ENCODE measurements at regions not wholly inside any gene's neighbourhood (a gene's known extent, or its start where the extent isn't known, plus 50 kb on each side); places are given as distances from the start of the nearest gene placed in this dataset.

- Histone ChIP-seq H3K36me3 (no peaks in the 10 kb centered on the region), H3K9me3 (no peaks in the 10 kb centered on the region), H3K27ac (no peak overlapping the region), H3K4me3 (no peak overlapping the region), H3K4me1 (replicated peaks) (no peaks in the 10 kb centered on the region), H3K27me3 (replicated peaks; ENCODE audit: insufficient read depth) (no peaks in the 10 kb centered on the region)
- DNase-seq (ENCODE audit: low spot score): no peak
- 58% methylated on average over 13 of the region's 13 CpGs for WGBS
- TF ChIP-seq POLR2AphosphoS5 (IDR thresholded peaks at IDR 0.05): no peak
- TF ChIP-seq CTCF (IDR thresholded peaks at IDR 0.05): no peak
- TF ChIP-seq POLR2A (IDR thresholded peaks at IDR 0.05): no peak
- intact Hi-C loops (cut with DNase I): no loop called here
These were observed 765.5 kb upstream of the PRMT6 start for GRCh38 chr1:106290805-106291501.

GRCh38 chr1:106292130-106292529 lies 764.3 kb upstream of the PRMT6 start:
- intact Hi-C loops (cut with DNase I): no loop called here

GRCh38 chr1:106296431-106296830 lies 760.0 kb upstream of the PRMT6 start:
- 96% methylated on average over 1 of the region's 1 CpG for WGBS
- TF ChIP-seq POLR2A (IDR thresholded peaks at IDR 0.05) (no peak), CTCF (IDR thresholded peaks at IDR 0.05) (no peak), POLR2AphosphoS5 (IDR thresholded peaks at IDR 0.05) (no peak)
- DNase-seq (ENCODE audit: low spot score): no peak

More at GRCh38 chr1:106292130-106292529, 764.3 kb upstream of the PRMT6 start:
- no peak overlapping the region for H3K4me3 ChIP-seq
- H3K27me3 ChIP-seq (replicated peaks; ENCODE audit: insufficient read depth): no peaks in the 10 kb centered on the region
- H3K9me3 ChIP-seq: no peaks in the 10 kb centered on the region
- 83% methylated on average over 4 of the region's 4 CpGs for WGBS
- no peaks in the 10 kb centered on the region for H3K36me3 ChIP-seq
- no peaks in the 10 kb centered on the region for H3K4me1 ChIP-seq (replicated peaks)
- TF ChIP-seq POLR2A (IDR thresholded peaks at IDR 0.05) (no peak), CTCF (IDR thresholded peaks at IDR 0.05) (no peak), POLR2AphosphoS5 (IDR thresholded peaks at IDR 0.05) (no peak)
- no peak for DNase-seq (ENCODE audit: low spot score)
- no peak overlapping the region for H3K27ac ChIP-seq

GRCh38 chr1:106304106-106304505 lies 752.4 kb upstream of the PRMT6 start:
- intact Hi-C loops (cut with DNase I): no loop called here
- Histone ChIP-seq H3K9me3 (no peaks in the 10 kb centered on the region), H3K27me3 (replicated peaks; ENCODE audit: insufficient read depth) (no peaks in the 10 kb centered on the region), H3K4me3 (no peak overlapping the region), H3K27ac (no peak overlapping the region), H3K4me1 (replicated peaks) (no peaks in the 10 kb centered on the region), H3K36me3 (no peaks in the 10 kb centered on the region)
- no peak for TF ChIP-seq POLR2A (IDR thresholded peaks at IDR 0.05)
- no peak for TF ChIP-seq POLR2AphosphoS5 (IDR thresholded peaks at IDR 0.05)
- TF ChIP-seq CTCF (IDR thresholded peaks at IDR 0.05): no peak
- WGBS: 16% methylated on average over 3 of the region's 3 CpGs
- DNase-seq (ENCODE audit: low spot score): no peak

More at GRCh38 chr1:106296431-106296830, 760.0 kb upstream of the PRMT6 start:
- no peaks in the 10 kb centered on the region for H3K9me3 ChIP-seq
- intact Hi-C loops (cut with DNase I): no loop called here
- H3K4me3 ChIP-seq: no peak overlapping the region
- H3K4me1 ChIP-seq (replicated peaks): no peaks in the 10 kb centered on the region
- H3K27ac ChIP-seq: no peak overlapping the region
- no peaks in the 10 kb centered on the region for H3K36me3 ChIP-seq
- H3K27me3 ChIP-seq (replicated peaks; ENCODE audit: insufficient read depth): no peaks in the 10 kb centered on the region

GRCh38 chr1:106319612-106320011 lies 736.9 kb upstream of the PRMT6 start:
- no peak overlapping the region for H3K4me3 ChIP-seq
- no peak for DNase-seq (ENCODE audit: low spot score)
- H3K9me3 ChIP-seq: no peaks in the 10 kb centered on the region
- no peaks in the 10 kb centered on the region for H3K4me1 ChIP-seq (replicated peaks)
- H3K27me3 ChIP-seq (replicated peaks; ENCODE audit: insufficient read depth): no peaks in the 10 kb centered on the region
- TF ChIP-seq POLR2AphosphoS5 (IDR thresholded peaks at IDR 0.05) (no peak), POLR2A (IDR thresholded peaks at IDR 0.05) (no peak), CTCF (IDR thresholded peaks at IDR 0.05) (no peak)
- intact Hi-C loops (cut with DNase I): no loop called here
- no peaks in the 10 kb centered on the region for H3K36me3 ChIP-seq
- WGBS: 93% methylated on average over 3 of the region's 3 CpGs
- H3K27ac ChIP-seq: no peak overlapping the region
